Naive thymus-derived CD4-positive, alpha-beta T cell (primary cell): ENCODE measurements at regions not wholly inside any gene's neighbourhood (a gene's known extent, or its start where the extent isn't known, plus 50 kb on each side); places are given as distances from the start of the nearest gene placed in this dataset.

ENCODE experiments used
- ATAC-seq: fragments of 150-1000 bp; cut with Tn5 transposase; 2 replicates; pipeline ENCODE4 v1.10.0; 2021; ENCODE audit warnings: mild to moderate bottlenecking, moderate library complexity
- CTCF ChIA-PET: fragments of 350-600 bp; sonication (Branson Sonifier 250); formaldehyde crosslinking; loops from one replicate; lab custom pipeline; 2021; ENCODE audit warnings: antibody characterized with exemption; lab: Charles Lee
- POLR2A ChIA-PET: fragments of 350-600 bp; sonication (Branson Sonifier 250); formaldehyde crosslinking; loops from one replicate; lab custom pipeline; 2021; ENCODE audit warnings: antibody characterized with exemption, inconsistent platforms; lab: Charles Lee
- DNase-seq, 9 donors: peaks; one replicate each; pipeline versions ENCODE4 v3.0.0 to v3.0.0-alpha.2; 2020 to 2022; ENCODE audit warnings: mixed read lengths in 1 of 9
- H3K27ac ChIP-seq: one replicate; pipeline ENCODE4 v1.7.0; 2013; ENCODE audit warnings: mild to moderate bottlenecking, low read depth, low read length, moderate library complexity
- H3K27me3 ChIP-seq, 2 donors: one replicate each; pipeline ENCODE4 v1.7.0; 2013; ENCODE audit warnings: low read length in 2 of 2, mild to moderate bottlenecking in 2 of 2, moderate library complexity in 2 of 2; ENCODE audit not compliant: control insufficient read depth in 2 of 2, insufficient read depth in 2 of 2
- H3K36me3 ChIP-seq, 3 experiments: 1 replicate in 2 of 3; 2 replicates in 1 of 3; pipeline ENCODE4 v1.7.0; 2013; ENCODE audit warnings: low read length in 3 of 3, mild to moderate bottlenecking in 3 of 3, moderate library complexity in 1 of 3; ENCODE audit not compliant: insufficient read depth in 3 of 3, control insufficient read depth in 2 of 3
- H3K4me1 ChIP-seq, 2 donors: one replicate each; pipeline ENCODE4 v1.7.0; 2013; ENCODE audit warnings: low read length in 2 of 2, mild to moderate bottlenecking in 2 of 2, moderate library complexity in 1 of 2; ENCODE audit not compliant: control insufficient read depth in 2 of 2, insufficient read depth in 2 of 2
- H3K4me3 ChIP-seq: 2 replicates; pipeline ENCODE4 v1.7.0; 2013; ENCODE audit warnings: mild to moderate bottlenecking, low read length
- H3K9me3 ChIP-seq, 3 experiments: 1 replicate in 2 of 3; 2 replicates in 1 of 3; pipeline ENCODE4 v1.7.0; 2013; ENCODE audit warnings: low read length in 3 of 3; ENCODE audit not compliant: control insufficient read depth in 2 of 3
- H3K27ac Mint-ChIP-seq, 9 donors: one replicate each; pipeline ENCODE4 v1.8.0; 2020 to 2022; ENCODE audit warnings: mixed read lengths in 9 of 9, mild to moderate bottlenecking in 8 of 9, moderate library complexity in 5 of 9, inconsistent platforms in 2 of 9
- H3K27me3 Mint-ChIP-seq, 5 donors: one replicate each; pipeline ENCODE4 v1.8.0; 2021 to 2022; ENCODE audit warnings: mixed read lengths in 5 of 5, mild to moderate bottlenecking in 1 of 5
- H3K36me3 Mint-ChIP-seq, 5 donors: one replicate each; pipeline ENCODE4 v1.8.0; 2020 to 2022; ENCODE audit warnings: mixed read lengths in 5 of 5, mild to moderate bottlenecking in 3 of 5, inconsistent platforms in 1 of 5
- H3K4me1 Mint-ChIP-seq, 7 donors: one replicate each; pipeline ENCODE4 v1.8.0; 2020 to 2022; ENCODE audit warnings: mixed read lengths in 7 of 7, mild to moderate bottlenecking in 3 of 7, inconsistent platforms in 1 of 7
- H3K4me3 Mint-ChIP-seq, 10 donors: one replicate each; pipeline ENCODE4 v1.8.0; 2020 to 2022; ENCODE audit warnings: mild to moderate bottlenecking in 10 of 10, mixed read lengths in 10 of 10, moderate library complexity in 6 of 10, inconsistent platforms in 2 of 10
- H3K9me3 Mint-ChIP-seq, 11 donors: one replicate each; pipeline ENCODE4 v1.8.0; 2020 to 2022; ENCODE audit warnings: mixed read lengths in 11 of 11, mild to moderate bottlenecking in 4 of 11, inconsistent platforms in 1 of 11, moderate library complexity in 1 of 11
- intact Hi-C, 2 donors: fragments of 100-400 bp; cut with micrococcal nuclease; formaldehyde crosslinking; loops; one replicate each; pipeline ENCODE4 v1.15.1; 2023

- H3K27me3 Mint-ChIP-seq: peaks cover 0 to 7% (median 0%) of the 10 kb centered on the region in 5 donors
- no peak for DNase-seq
- ChIA-PET CTCF (no interaction called here), POLR2A (no interaction called here)
- Histone ChIP-seq H3K4me3 (no peak overlapping the region), H3K27me3 (no peaks in the 10 kb centered on the region), H3K27ac (no peak overlapping the region), H3K36me3 (no peaks in the 10 kb centered on the region), H3K9me3 (peaks cover 0 to 4% (median 0%) of the 10 kb centered on the region in 3 experiments), H3K4me1 (no peaks in the 10 kb centered on the region)
- intact Hi-C loops: no loop called here
- H3K4me1 Mint-ChIP-seq: no peaks in the 10 kb centered on the region
- no peak overlapping the region for H3K27ac Mint-ChIP-seq
- ATAC-seq: no peak
- no peak overlapping the region for H3K4me3 Mint-ChIP-seq
- H3K9me3 Mint-ChIP-seq: peaks cover 6 to 25% (median 13%) of the 10 kb centered on the region in 11 donors
- H3K36me3 Mint-ChIP-seq: peaks cover 0 to 2% (median 0%) of the 10 kb centered on the region in 5 donors
Observed at GRCh38 chr22:48660790-48661740, 1166.6 kb downstream of the BRD1 start.

- Histone ChIP-seq H3K9me3 (peaks cover 0 to 4% (median 0%) of the 10 kb centered on the region in 3 experiments), H3K36me3 (no peaks in the 10 kb centered on the region), H3K4me1 (no peaks in the 10 kb centered on the region), H3K4me3 (no peak overlapping the region), H3K27ac (no peak overlapping the region), H3K27me3 (no peaks in the 10 kb centered on the region)
- intact Hi-C loops: no loop called here
- DNase-seq (no peak), ATAC-seq (no peak)
- Mint-ChIP-seq H3K9me3 (peaks cover 6 to 24% (median 11%) of the 10 kb centered on the region in 11 donors), H3K36me3 (peaks cover 0 to 2% (median 0%) of the 10 kb centered on the region in 5 donors), H3K4me1 (no peaks in the 10 kb centered on the region), H3K27ac (no peak overlapping the region), H3K4me3 (no peak overlapping the region), H3K27me3 (peaks cover 0 to 7% (median 0%) of the 10 kb centered on the region in 5 donors)
- POLR2A ChIA-PET: no interaction called here
- CTCF ChIA-PET: no interaction called here
Observed at GRCh38 chr22:48660104-48660789, 1167.4 kb downstream of the BRD1 start.

- intact Hi-C loops: no loop called here
- POLR2A ChIA-PET: no interaction called here
Observed at GRCh38 chr22:48659404-48659996, 1168.2 kb downstream of the BRD1 start.

GRCh38 chr22:48658871-48659270, 1168.8 kb downstream of the BRD1 start:
- Histone ChIP-seq H3K27ac (no peak overlapping the region), H3K9me3 (peaks cover 0 to 4% (median 0%) of the 10 kb centered on the region in 3 experiments), H3K36me3 (no peaks in the 10 kb centered on the region), H3K27me3 (no peaks in the 10 kb centered on the region), H3K4me1 (no peaks in the 10 kb centered on the region), H3K4me3 (no peak overlapping the region)
- Mint-ChIP-seq H3K27ac (no peak overlapping the region), H3K9me3 (peaks cover 0 to 16% (median 2%) of the 10 kb centered on the region in 11 donors), H3K36me3 (peaks cover 0 to 2% (median 0%) of the 10 kb centered on the region in 5 donors), H3K4me3 (no peak overlapping the region), H3K27me3 (peaks cover 0 to 7% (median 0%) of the 10 kb centered on the region in 5 donors), H3K4me1 (no peaks in the 10 kb centered on the region)
- POLR2A ChIA-PET: no interaction called here
- no peak for ATAC-seq
- CTCF ChIA-PET: no interaction called here
- DNase-seq: no peak
- intact Hi-C loops: no loop called here

More at GRCh38 chr22:48659404-48659996, 1168.2 kb downstream of the BRD1 start:
- DNase-seq: no peak
- no peak overlapping the region for H3K27ac Mint-ChIP-seq
- Histone ChIP-seq H3K36me3 (no peaks in the 10 kb centered on the region), H3K27ac (no peak overlapping the region), H3K9me3 (peaks cover 0 to 4% (median 0%) of the 10 kb centered on the region in 3 experiments), H3K4me1 (no peaks in the 10 kb centered on the region), H3K27me3 (no peaks in the 10 kb centered on the region), H3K4me3 (no peak overlapping the region)
- CTCF ChIA-PET: no interaction called here
- ATAC-seq: no peak
- peaks cover 0 to 7% (median 0%) of the 10 kb centered on the region in 5 donors for H3K27me3 Mint-ChIP-seq
- H3K9me3 Mint-ChIP-seq: peaks cover 1 to 22% (median 6%) of the 10 kb centered on the region in 11 donors
- peaks cover 0 to 2% (median 0%) of the 10 kb centered on the region in 5 donors for H3K36me3 Mint-ChIP-seq
- no peak overlapping the region for H3K4me3 Mint-ChIP-seq
- no peaks in the 10 kb centered on the region for H3K4me1 Mint-ChIP-seq

- Mint-ChIP-seq H3K4me1 (no peaks in the 10 kb centered on the region), H3K27ac (no peak overlapping the region), H3K4me3 (no peak overlapping the region), H3K27me3 (peaks cover 0 to 7% (median 0%) of the 10 kb centered on the region in 5 donors), H3K9me3 (peaks cover 0 to 11% (median 2%) of the 10 kb centered on the region in 11 donors), H3K36me3 (peaks cover 0 to 2% (median 0%) of the 10 kb centered on the region in 5 donors)
- H3K36me3 ChIP-seq: no peaks in the 10 kb centered on the region
- CTCF ChIA-PET: no interaction called here
- intact Hi-C loops: no loop called here
- no peak overlapping the region for H3K4me3 ChIP-seq
- DNase-seq (no peak), ATAC-seq (no peak)
- H3K4me1 ChIP-seq: no peaks in the 10 kb centered on the region
- H3K27me3 ChIP-seq: no peaks in the 10 kb centered on the region
- peaks cover 0 to 3% (median 0%) of the 10 kb centered on the region in 3 experiments for H3K9me3 ChIP-seq
- H3K27ac ChIP-seq: no peak overlapping the region
- POLR2A ChIA-PET: no interaction called here
Observed at GRCh38 chr22:48658246-48658645, 1169.4 kb downstream of the BRD1 start.

- Mint-ChIP-seq H3K4me3 (no peak overlapping the region), H3K27me3 (peaks cover 0 to 7% (median 0%) of the 10 kb centered on the region in 5 donors), H3K9me3 (peaks cover 0 to 5% (median 0%) of the 10 kb centered on the region in 11 donors), H3K27ac (no peak overlapping the region), H3K4me1 (no peaks in the 10 kb centered on the region), H3K36me3 (no peaks in the 10 kb centered on the region)
- no peak overlapping the region for H3K4me3 ChIP-seq
- intact Hi-C loops: no loop called here
- no peak overlapping the region for H3K27ac ChIP-seq
- no peaks in the 10 kb centered on the region for H3K9me3 ChIP-seq
- POLR2A ChIA-PET: no interaction called here
- no peaks in the 10 kb centered on the region for H3K27me3 ChIP-seq
- no peaks in the 10 kb centered on the region for H3K36me3 ChIP-seq
- DNase-seq: no peak
- ATAC-seq: no peak
- CTCF ChIA-PET: no interaction called here
- no peaks in the 10 kb centered on the region for H3K4me1 ChIP-seq
Observed at GRCh38 chr22:48654492-48654891, 1173.2 kb downstream of the BRD1 start.
